Tibial nerve (tissue), 3 donors: ENCODE measurements at regions not wholly inside any gene's neighbourhood (a gene's known extent, or its start where the extent isn't known, plus 50 kb on each side); places are given as distances from the start of the nearest gene placed in this dataset.

Experiments used
- POLR2A ChIP-seq, 2 donors: fragments of 450-650 bp; IDR thresholded peaks; one replicate each; pipeline ENCODE4 v1.6.1; 2017; ENCODE audit warnings: antibody characterized with exemption in 2 of 2, mild to moderate bottlenecking in 2 of 2, moderate library complexity in 2 of 2
- TF ChIP-seq, protein P1 (sequence below), 5 experiments: fragments of 200-600 bp in 3 of 5; fragments of 450-650 bp in 2 of 5; sonication (generic) in 3 of 5; IDR thresholded peaks; one replicate each; pipeline ENCODE4 v1.5.1; 2016 to 2019; ENCODE audit warnings: antibody characterized with exemption in 5 of 5, mild to moderate bottlenecking in 3 of 5, moderate library complexity in 2 of 5

DNA sequence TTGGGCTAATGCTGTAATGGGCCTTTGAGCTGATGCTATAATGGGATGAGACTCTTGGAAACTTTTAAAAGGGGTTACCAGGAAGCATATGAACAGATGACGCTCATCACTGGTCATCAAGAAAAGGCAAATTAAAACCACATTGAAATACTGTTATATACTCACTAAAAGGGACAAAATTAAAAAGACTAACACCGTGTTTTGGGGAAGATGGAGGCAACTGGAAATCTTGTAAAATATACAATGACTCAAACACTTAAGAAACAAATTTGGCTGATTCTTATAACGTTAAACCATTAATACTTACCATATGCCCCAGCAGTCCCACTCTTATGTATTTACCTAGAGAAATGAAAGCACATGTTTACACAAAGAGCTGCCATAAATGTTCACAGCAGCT is 207.2 kb upstream of the GPRIN3 start:
- TF ChIP-seq POLR2A (IDR thresholded peaks at IDR 0.05), result no peak
- TF ChIP-seq, protein P1, sequence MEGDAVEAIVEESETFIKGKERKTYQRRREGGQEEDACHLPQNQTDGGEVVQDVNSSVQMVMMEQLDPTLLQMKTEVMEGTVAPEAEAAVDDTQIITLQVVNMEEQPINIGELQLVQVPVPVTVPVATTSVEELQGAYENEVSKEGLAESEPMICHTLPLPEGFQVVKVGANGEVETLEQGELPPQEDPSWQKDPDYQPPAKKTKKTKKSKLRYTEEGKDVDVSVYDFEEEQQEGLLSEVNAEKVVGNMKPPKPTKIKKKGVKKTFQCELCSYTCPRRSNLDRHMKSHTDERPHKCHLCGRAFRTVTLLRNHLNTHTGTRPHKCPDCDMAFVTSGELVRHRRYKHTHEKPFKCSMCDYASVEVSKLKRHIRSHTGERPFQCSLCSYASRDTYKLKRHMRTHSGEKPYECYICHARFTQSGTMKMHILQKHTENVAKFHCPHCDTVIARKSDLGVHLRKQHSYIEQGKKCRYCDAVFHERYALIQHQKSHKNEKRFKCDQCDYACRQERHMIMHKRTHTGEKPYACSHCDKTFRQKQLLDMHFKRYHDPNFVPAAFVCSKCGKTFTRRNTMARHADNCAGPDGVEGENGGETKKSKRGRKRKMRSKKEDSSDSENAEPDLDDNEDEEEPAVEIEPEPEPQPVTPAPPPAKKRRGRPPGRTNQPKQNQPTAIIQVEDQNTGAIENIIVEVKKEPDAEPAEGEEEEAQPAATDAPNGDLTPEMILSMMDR (IDR thresholded peaks at IDR 0.05), result no peak
